H9 (cell line): ENCODE measurements at regions not wholly inside any gene's neighbourhood (a gene's known extent, or its start where the extent isn't known, plus 50 kb on each side); places are given as distances from the start of the nearest gene placed in this dataset.

ENCODE experiments used
- DNase-seq: peaks from one replicate; pipeline ENCODE4 v3.0.0-alpha.2; 2017
- H2AFZ ChIP-seq: one replicate; pipeline ENCODE4 v1.6.1; 2013; ENCODE audit warnings: mild to moderate bottlenecking, low read length, control low read depth, moderate library complexity
- H2AK5ac ChIP-seq: 2 replicates; pipeline ENCODE4 v1.6.1; 2013; ENCODE audit warnings: low read length, control low read depth, mixed read lengths; ENCODE audit not compliant: insufficient read length
- H2BK120ac ChIP-seq: one replicate; pipeline ENCODE4 v1.6.1; 2013; ENCODE audit warnings: low read depth, mild to moderate bottlenecking, low read length, control low read depth, inconsistent platforms; ENCODE audit not compliant: poor library complexity, severe bottlenecking
- H2BK12ac ChIP-seq: 2 replicates; pipeline ENCODE4 v1.6.1; 2013; ENCODE audit warnings: low read length, control low read depth, mixed read lengths, low read depth; ENCODE audit not compliant: insufficient read length
- H2BK15ac ChIP-seq: 2 replicates; pipeline ENCODE4 v1.6.1; 2013; ENCODE audit warnings: low read depth, low read length, control low read depth
- H2BK20ac ChIP-seq: one replicate; pipeline ENCODE4 v1.6.1; 2013; ENCODE audit warnings: low read depth, mild to moderate bottlenecking, low read length, control low read depth, inconsistent platforms; ENCODE audit not compliant: poor library complexity, severe bottlenecking
- H2BK5ac ChIP-seq: 2 replicates; pipeline ENCODE4 v1.6.1; 2013; ENCODE audit warnings: low read length, control low read depth, mixed read lengths; ENCODE audit not compliant: insufficient read length
- H3K14ac ChIP-seq: 2 replicates; pipeline ENCODE4 v1.6.1; 2013; ENCODE audit warnings: low read length, control low read depth; ENCODE audit not compliant: insufficient read depth
- H3K18ac ChIP-seq: 2 replicates; pipeline ENCODE4 v1.6.1; 2013; ENCODE audit warnings: low read depth, mild to moderate bottlenecking, mixed read lengths, low read length, control low read depth; ENCODE audit not compliant: insufficient read length
- H3K23ac ChIP-seq: 2 replicates; pipeline ENCODE4 v1.6.1; 2013; ENCODE audit warnings: low read length, control low read depth, mixed read lengths, low read depth; ENCODE audit not compliant: insufficient read length
- H3K23me2 ChIP-seq: 2 replicates; pipeline ENCODE4 v1.6.1; 2013; ENCODE audit warnings: low read depth, mild to moderate bottlenecking, mixed read lengths, low read length, control low read depth; ENCODE audit not compliant: insufficient read length, poor library complexity, severe bottlenecking
- H3K27ac ChIP-seq: 2 replicates; pipeline ENCODE4 v1.5.1; 2013; ENCODE audit warnings: low read length, control low read depth, mixed read lengths, low read depth; ENCODE audit not compliant: insufficient read length
- H3K27me3 ChIP-seq: 2 replicates; pipeline ENCODE4 v1.6.1; 2013; ENCODE audit warnings: low read length, control low read depth, inconsistent platforms; ENCODE audit not compliant: insufficient read depth
- H3K4ac ChIP-seq: 2 replicates; pipeline ENCODE4 v1.6.1; 2013; ENCODE audit warnings: low read depth, mild to moderate bottlenecking, control low read depth, inconsistent platforms, low read length, moderate library complexity
- H3K4me1 ChIP-seq: 2 replicates; pipeline ENCODE4 v1.6.1; 2013; ENCODE audit warnings: low read length, control low read depth, inconsistent platforms; ENCODE audit not compliant: insufficient read depth
- H3K4me2 ChIP-seq: 2 replicates; pipeline ENCODE4 v1.6.1; 2013; ENCODE audit warnings: low read length, control low read depth, mixed read lengths; ENCODE audit not compliant: insufficient read length, insufficient read depth
- H3K56ac ChIP-seq: 2 replicates; pipeline ENCODE4 v1.6.1; 2013; ENCODE audit warnings: low read depth, mild to moderate bottlenecking, mixed read lengths, low read length, control low read depth; ENCODE audit not compliant: insufficient read length
- H3K79me1 ChIP-seq: 2 replicates; pipeline ENCODE4 v1.6.1; 2013; ENCODE audit warnings: low read depth, mild to moderate bottlenecking, moderate library complexity, low read length, control low read depth, inconsistent platforms; ENCODE audit not compliant: insufficient read depth, poor library complexity, severe bottlenecking
- H3K79me2 ChIP-seq: 2 replicates; pipeline ENCODE4 v1.6.1; 2013; ENCODE audit warnings: low read length, control low read depth, inconsistent platforms; ENCODE audit not compliant: insufficient read depth
- H3K9ac ChIP-seq: 2 replicates; pipeline ENCODE4 v1.6.1; 2013; ENCODE audit warnings: low read length, control low read depth, mixed read lengths; ENCODE audit not compliant: insufficient read length; ENCODE audit errors: extremely low read depth
- H3K9me3 ChIP-seq: one replicate; pipeline ENCODE4 v1.6.1; 2013; ENCODE audit warnings: low read depth, low read length, inconsistent platforms; ENCODE audit not compliant: control insufficient read depth
- H3T11ph ChIP-seq: one replicate; pipeline ENCODE4 v1.6.1; 2013; ENCODE audit warnings: mild to moderate bottlenecking, low read length, control low read depth, inconsistent platforms
- H4K20me1 ChIP-seq: one replicate; pipeline ENCODE4 v1.6.1; 2013; ENCODE audit not compliant: control insufficient read depth, insufficient read length, insufficient read depth
- H4K5ac ChIP-seq: 2 replicates; pipeline ENCODE4 v1.6.1; 2013; ENCODE audit warnings: low read depth, mild to moderate bottlenecking, mixed read lengths, low read length, control low read depth; ENCODE audit not compliant: insufficient read length
- H4K8ac ChIP-seq: replicated peaks from 2 replicates; pipeline ENCODE4 v1.6.1; 2013; ENCODE audit warnings: low read length, control low read depth, mixed read lengths, low read depth; ENCODE audit not compliant: insufficient read length
- H4K91ac ChIP-seq: 2 replicates; pipeline ENCODE4 v1.6.1; 2013; ENCODE audit warnings: low read depth, mild to moderate bottlenecking, moderate library complexity, mixed read lengths, low read length, control low read depth; ENCODE audit not compliant: insufficient read length
- H3K27ac Mint-ChIP-seq, 3 experiments: 2 replicates in 2 of 3; 3 replicates in 1 of 3; pipeline ENCODE4 v1.8.0; 2020 to 2021; ENCODE audit warnings: mixed read lengths in 3 of 3, mild to moderate bottlenecking in 1 of 3, moderate library complexity in 1 of 3
- H3K27me3 Mint-ChIP-seq: 2 replicates; pipeline ENCODE4 v1.8.0; 2021; ENCODE audit warnings: low read depth, mild to moderate bottlenecking, moderate library complexity, mixed read lengths
- H3K36me3 Mint-ChIP-seq, 3 experiments: 2 replicates in 2 of 3; 3 replicates in 1 of 3; pipeline ENCODE4 v1.8.0; 2020 to 2021; ENCODE audit warnings: low read depth in 3 of 3, mixed read lengths in 3 of 3; ENCODE audit not compliant: insufficient read depth in 1 of 3
- H3K4me1 Mint-ChIP-seq, 2 experiments: 2 replicates each; pipeline ENCODE4 v1.8.0; 2020; ENCODE audit warnings: mixed read lengths in 2 of 2
- H3K4me3 Mint-ChIP-seq, 2 experiments: 2 replicates in 1 of 2; 3 replicates in 1 of 2; pipeline ENCODE4 v1.8.0; 2020 to 2021; ENCODE audit warnings: mild to moderate bottlenecking in 2 of 2, mixed read lengths in 2 of 2, moderate library complexity in 1 of 2
- H3K9me3 Mint-ChIP-seq, 2 experiments: 2 replicates in 1 of 2; 3 replicates in 1 of 2; pipeline ENCODE4 v1.8.0; 2020; ENCODE audit warnings: mild to moderate bottlenecking in 2 of 2, mixed read lengths in 2 of 2, moderate library complexity in 1 of 2
- WGBS: extraction: QIAGEN DNeasy Blood & Tissue Kit; methylation state at CpG from one replicate; pipeline ENCODE4 v1.1.7; 2013; ENCODE audit warnings: missing lambda C conversion rate, low lambda C conversion rate, mixed read lengths; ENCODE audit not compliant: insufficient read length; ENCODE audit errors: extremely low coverage; 5-methylcytosine and 5-hydroxymethylcytosine counted together
- TF ChIP-seq, protein P1 (sequence below): fragments of 200-600 bp; sonication (generic); conservative IDR thresholded peaks from 3 replicates; pipeline ENCODE4 v1.8.0; 2021; ENCODE audit warnings: antibody characterized with exemption, mild to moderate bottlenecking

DNA sequence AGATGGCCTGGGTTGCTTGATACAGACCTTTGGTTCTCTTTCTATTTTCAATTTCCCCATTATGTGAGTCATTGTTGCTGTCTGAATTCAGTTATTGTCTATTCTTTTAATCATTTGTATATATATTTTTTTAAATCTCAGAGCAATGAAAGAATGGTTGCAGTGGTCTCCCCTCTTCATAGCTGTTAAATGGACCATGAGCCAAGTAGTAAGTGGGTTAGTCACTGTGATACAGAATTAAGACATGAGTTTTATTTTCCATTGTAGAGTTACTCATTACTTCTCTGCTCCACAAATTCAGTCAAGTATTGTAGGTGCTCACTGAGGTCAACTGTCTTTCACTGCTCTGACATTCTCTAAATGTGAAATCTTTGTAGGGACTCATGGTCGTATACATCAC, 174.6 kb upstream of the GRAMD2B start:
- H3K14ac ChIP-seq, result no peak overlapping the region
- Mint-ChIP-seq H3K27ac (no peak overlapping the region), H3K27me3 (0 out of 2 replicates have a peak, but pooled peaks cover 1% of the 10 kb centered on the region), H3K4me3 (no peak overlapping the region), H3K36me3 (no peaks in the 10 kb centered on the region), H3K4me1 (0 out of 4 replicates have a peak, but pooled peaks cover 0 to 4% of the 10 kb centered on the region in 2 experiments), H3K9me3 (no peaks in the 10 kb centered on the region; a peak in 1 of 5 replicates)
- no peaks in the 10 kb centered on the region for H3K79me2 ChIP-seq
- no peak overlapping the region for H3K56ac ChIP-seq
- H2BK15ac ChIP-seq, result no peak overlapping the region
- H3K23me2 ChIP-seq, result no peaks in the 10 kb centered on the region
- H4K5ac ChIP-seq, result no peak overlapping the region
- H3K4me2 ChIP-seq, result no peak overlapping the region
- no peak overlapping the region for H2AK5ac ChIP-seq
- no CpG with 5 or more reads among the region's 1 CpG for WGBS
- no peaks in the 10 kb centered on the region for H3K79me1 ChIP-seq
- no peak overlapping the region for H3K9ac ChIP-seq
- H3K4ac ChIP-seq, result no peak overlapping the region
- no peaks in the 10 kb centered on the region for H4K20me1 ChIP-seq
- no peak overlapping the region for H2BK12ac ChIP-seq
- no peak overlapping the region for H3K23ac ChIP-seq
- H3T11ph ChIP-seq, result no peak overlapping the region
- no peak overlapping the region for H3K18ac ChIP-seq
- H4K91ac ChIP-seq, result no peak overlapping the region
- no peak overlapping the region for H2BK5ac ChIP-seq
- no peak for DNase-seq
- H3K27ac ChIP-seq, result no peak overlapping the region
- TF ChIP-seq, protein P1, sequence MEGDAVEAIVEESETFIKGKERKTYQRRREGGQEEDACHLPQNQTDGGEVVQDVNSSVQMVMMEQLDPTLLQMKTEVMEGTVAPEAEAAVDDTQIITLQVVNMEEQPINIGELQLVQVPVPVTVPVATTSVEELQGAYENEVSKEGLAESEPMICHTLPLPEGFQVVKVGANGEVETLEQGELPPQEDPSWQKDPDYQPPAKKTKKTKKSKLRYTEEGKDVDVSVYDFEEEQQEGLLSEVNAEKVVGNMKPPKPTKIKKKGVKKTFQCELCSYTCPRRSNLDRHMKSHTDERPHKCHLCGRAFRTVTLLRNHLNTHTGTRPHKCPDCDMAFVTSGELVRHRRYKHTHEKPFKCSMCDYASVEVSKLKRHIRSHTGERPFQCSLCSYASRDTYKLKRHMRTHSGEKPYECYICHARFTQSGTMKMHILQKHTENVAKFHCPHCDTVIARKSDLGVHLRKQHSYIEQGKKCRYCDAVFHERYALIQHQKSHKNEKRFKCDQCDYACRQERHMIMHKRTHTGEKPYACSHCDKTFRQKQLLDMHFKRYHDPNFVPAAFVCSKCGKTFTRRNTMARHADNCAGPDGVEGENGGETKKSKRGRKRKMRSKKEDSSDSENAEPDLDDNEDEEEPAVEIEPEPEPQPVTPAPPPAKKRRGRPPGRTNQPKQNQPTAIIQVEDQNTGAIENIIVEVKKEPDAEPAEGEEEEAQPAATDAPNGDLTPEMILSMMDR, result no peak
- H2BK120ac ChIP-seq, result no peak overlapping the region
- H3K9me3 ChIP-seq, result no peaks in the 10 kb centered on the region
- H2BK20ac ChIP-seq, result no peak overlapping the region
- H3K27me3 ChIP-seq, result no peaks in the 10 kb centered on the region
- H2AFZ ChIP-seq, result no peak overlapping the region
- H3K4me1 ChIP-seq, result no peaks in the 10 kb centered on the region
- H4K8ac ChIP-seq, result no peak overlapping the region
